Gastrocnemius medialis (tissue), 4 donors: ENCODE measurements at regions not wholly inside any gene's neighbourhood (a gene's known extent, or its start where the extent isn't known, plus 50 kb on each side); places are given as distances from the start of the nearest gene placed in this dataset.

Experiments
- ATAC-seq, 2 donors: fragments of 150-250 bp; one replicate each; pipeline ENCODE4 v1.9.1; 2016
- DNase-seq, 2 donors: peaks; one replicate each; pipeline ENCODE4 v3.0.0-alpha.2; 2019
- H3K27ac ChIP-seq, 4 donors: fragments of 200-600 bp; sonication (generic); 1 replicate in 1 of 4; 2 replicates in 3 of 4; pipeline ENCODE4 v1.5.1; 2016 to 2018; ENCODE audit warnings: mild to moderate bottlenecking in 2 of 4, moderate library complexity in 1 of 4
- H3K27me3 ChIP-seq, 3 donors: fragments of 200-600 bp; sonication (generic) in 2 of 3; 1 replicate in 1 of 3; 2 replicates in 2 of 3; pipeline versions ENCODE4 v1.5.1 to v1.6.0; 2016 to 2019; ENCODE audit warnings: mild to moderate bottlenecking in 1 of 3, moderate library complexity in 1 of 3
- H3K36me3 ChIP-seq, 2 donors: fragments of 200-600 bp; sonication (generic) in 1 of 2; one replicate each; pipeline ENCODE4 v1.5.1; 2017 to 2018
- H3K4me1 ChIP-seq, 2 donors: fragments of 200-600 bp; sonication (generic) in 1 of 2; one replicate each; pipeline ENCODE4 v1.5.1; 2016 to 2017; ENCODE audit warnings: mild to moderate bottlenecking in 2 of 2
- H3K4me3 ChIP-seq, 4 donors: fragments of 200-600 bp; sonication (generic) in 3 of 4; 1 replicate in 1 of 4; 2 replicates in 3 of 4; pipeline ENCODE4 v1.5.1; 2016 to 2019; ENCODE audit warnings: mild to moderate bottlenecking in 2 of 4
- H3K9me3 ChIP-seq, 3 donors: fragments of 200-600 bp; sonication (generic) in 2 of 3; 1 replicate in 1 of 3; 2 replicates in 2 of 3; pipeline ENCODE4 v1.5.1; 2016 to 2019
- CTCF ChIP-seq, 5 experiments: fragments of 450-650 bp in 3 of 5; fragments of 200-600 bp in 2 of 5; sonication (generic) in 2 of 5; IDR thresholded peaks in 4 of 5; conservative IDR thresholded peaks in 1 of 5; 1 replicate in 4 of 5; 2 replicates in 1 of 5; pipeline ENCODE4 v1.5.1; 2016 to 2019; ENCODE audit warnings: antibody characterized with exemption in 5 of 5, mild to moderate bottlenecking in 3 of 5, moderate library complexity in 3 of 5
- POLR2A ChIP-seq, 2 donors: fragments of 450-650 bp; IDR thresholded peaks; one replicate each; pipeline ENCODE4 v1.6.1; 2017; ENCODE audit warnings: antibody characterized with exemption in 2 of 2, mild to moderate bottlenecking in 2 of 2, moderate library complexity in 2 of 2
- in situ Hi-C, 4 donors: fragments of 200-750 bp; cut with MboI; loops; one replicate each; pipeline versions ENCODE4 v1.15.0 to v1.8.0; 2017; ENCODE audit warnings: low sequenced_read_pairs in 4 of 4
- intact Hi-C: fragments of 100-400 bp; cut with DNase I; formaldehyde crosslinking; loops from one replicate; pipeline ENCODE4 v1.15.1; 2023; ENCODE audit warnings: low total_unique reads

GRCh38 chr1:168799927-168800605 lies 71.1 kb upstream of the DPT start:
- in situ Hi-C loops (no loop called here), intact Hi-C loops (no loop called here)
- DNase-seq (no peak), ATAC-seq (no peak)
- H3K4me3 ChIP-seq = no peak overlapping the region
- H3K27ac ChIP-seq = no peak overlapping the region
- H3K4me1 ChIP-seq = no peaks in the 10 kb centered on the region
- no peaks in the 10 kb centered on the region for H3K36me3 ChIP-seq
- TF ChIP-seq POLR2A (IDR thresholded peaks at IDR 0.05) = no peak
- TF ChIP-seq CTCF (IDR thresholded peaks at IDR 0.05 in 4 of 5, conservative IDR thresholded peaks at IDR 0.05 in 1 of 5) = no peak
- H3K9me3 ChIP-seq = no peaks in the 10 kb centered on the region
- H3K27me3 ChIP-seq = no peaks in the 10 kb centered on the region

DNA sequence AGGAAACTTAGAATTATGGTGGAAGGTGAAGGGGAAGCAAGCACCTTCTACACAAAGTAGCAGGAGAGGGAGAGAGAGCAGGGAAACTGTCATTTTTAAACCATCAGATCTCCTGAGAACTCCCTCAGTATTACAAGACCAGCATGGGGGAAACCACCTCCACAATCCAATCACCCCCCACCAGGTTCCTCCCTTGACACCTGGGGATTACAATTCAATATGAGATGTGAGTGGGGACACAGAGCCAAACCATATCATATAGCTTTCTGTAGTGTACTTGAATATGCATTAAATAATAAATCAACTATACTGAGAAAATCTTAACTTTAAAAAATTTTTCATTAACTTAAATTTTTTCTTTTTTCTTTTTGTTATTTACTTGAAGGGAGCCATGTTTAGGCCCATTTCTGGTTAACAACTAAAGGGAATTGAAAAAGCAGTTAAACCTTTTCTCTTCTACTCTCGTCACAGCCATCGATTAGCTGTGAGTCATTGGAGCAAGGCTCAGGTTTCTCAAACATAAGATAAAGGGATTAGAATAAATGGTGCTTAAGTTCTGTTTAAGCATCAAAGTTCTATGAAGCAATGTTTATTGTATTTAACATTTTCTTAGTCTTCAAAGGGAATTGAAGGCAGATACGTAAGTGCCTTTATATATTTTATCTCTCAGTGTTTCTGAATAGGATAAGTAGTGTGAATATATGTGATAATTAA lies 72.2 kb upstream of the DPT start:
- H3K4me1 ChIP-seq = no peaks in the 10 kb centered on the region
- H3K9me3 ChIP-seq = no peaks in the 10 kb centered on the region
- H3K4me3 ChIP-seq = no peak overlapping the region
- H3K27ac ChIP-seq = no peak overlapping the region
- TF ChIP-seq CTCF (IDR thresholded peaks at IDR 0.05 in 4 of 5, conservative IDR thresholded peaks at IDR 0.05 in 1 of 5) = no peak
- TF ChIP-seq POLR2A (IDR thresholded peaks at IDR 0.05) = no peak
- ATAC-seq (no peak), DNase-seq (no peak)
- intact Hi-C loops = no loop called here
- no peaks in the 10 kb centered on the region for H3K27me3 ChIP-seq
- in situ Hi-C loops = no loop called here
- H3K36me3 ChIP-seq = no peaks in the 10 kb centered on the region

DNA sequence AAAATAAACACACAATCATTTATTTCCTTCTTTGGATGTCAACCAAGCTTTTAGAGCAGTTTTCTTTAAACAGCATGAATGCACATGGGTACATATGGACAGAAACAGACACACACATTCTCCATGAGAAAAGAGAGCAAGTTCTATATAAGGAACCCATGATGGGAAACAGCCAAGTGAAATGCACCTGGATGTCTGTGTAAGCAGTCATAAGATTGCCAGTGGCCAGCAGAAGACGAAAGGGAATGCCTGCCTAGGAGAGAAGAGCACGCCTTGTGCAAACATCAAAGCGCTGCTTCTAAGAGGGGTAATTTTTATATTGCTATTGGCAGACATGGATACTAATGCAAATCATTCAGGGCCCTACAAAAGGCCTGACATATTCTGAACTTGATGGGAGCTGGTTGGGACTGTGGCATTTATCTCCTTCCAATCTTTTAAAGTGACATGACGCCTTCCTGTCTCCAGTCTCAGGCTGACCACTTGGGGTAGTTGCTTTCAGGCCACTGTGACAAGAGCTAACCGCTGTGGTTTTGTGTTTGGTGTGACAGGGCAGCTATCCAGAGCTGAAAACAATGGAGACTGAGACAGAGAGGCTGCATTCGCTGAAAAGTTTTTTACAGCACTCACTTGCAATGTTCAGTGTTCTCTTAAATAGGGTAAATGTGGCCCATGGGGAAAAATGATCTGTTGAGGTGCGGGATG lies 75.0 kb upstream of the DPT start:
- ATAC-seq (no peak), DNase-seq (no peak)
- Histone ChIP-seq H3K4me1 (no peaks in the 10 kb centered on the region), H3K27me3 (no peaks in the 10 kb centered on the region), H3K27ac (no peak overlapping the region), H3K4me3 (no peak overlapping the region), H3K9me3 (no peaks in the 10 kb centered on the region), H3K36me3 (no peaks in the 10 kb centered on the region)
- intact Hi-C loops (no loop called here), in situ Hi-C loops (no loop called here)
- TF ChIP-seq POLR2A (IDR thresholded peaks at IDR 0.05) (no peak), CTCF (IDR thresholded peaks at IDR 0.05 in 4 of 5, conservative IDR thresholded peaks at IDR 0.05 in 1 of 5) (no peak)

- in situ Hi-C loops = no loop called here
- Histone ChIP-seq H3K4me1 (no peaks in the 10 kb centered on the region), H3K9me3 (no peaks in the 10 kb centered on the region), H3K27me3 (no peaks in the 10 kb centered on the region), H3K36me3 (no peaks in the 10 kb centered on the region), H3K4me3 (no peak overlapping the region), H3K27ac (no peak overlapping the region)
- intact Hi-C loops = no loop called here
- ATAC-seq (no peak), DNase-seq (no peak)
- no peak for TF ChIP-seq CTCF (IDR thresholded peaks at IDR 0.05 in 4 of 5, conservative IDR thresholded peaks at IDR 0.05 in 1 of 5)
- TF ChIP-seq POLR2A (IDR thresholded peaks at IDR 0.05) = no peak
These were observed 77.9 kb upstream of the DPT start for GRCh38 chr1:168806952-168807351.
